NCI-H774 (cell line): ENCODE measurements at regions not wholly inside any gene's neighbourhood (a gene's known extent, or its start where the extent isn't known, plus 50 kb on each side); places are given as distances from the start of the nearest gene placed in this dataset.

Experiments
- DNase-seq: peaks from one replicate; lab custom pipeline; 2025; lab: John Stamatoyannopoulos, UW

- no peak for DNase-seq
These were observed 154.5 kb upstream of the NSMCE3 start for GRCh38 chr15:29424118-29424517.

- DNase-seq: no peak
These were observed 153.0 kb upstream of the NSMCE3 start for GRCh38 chr15:29422606-29423005.

DNA sequence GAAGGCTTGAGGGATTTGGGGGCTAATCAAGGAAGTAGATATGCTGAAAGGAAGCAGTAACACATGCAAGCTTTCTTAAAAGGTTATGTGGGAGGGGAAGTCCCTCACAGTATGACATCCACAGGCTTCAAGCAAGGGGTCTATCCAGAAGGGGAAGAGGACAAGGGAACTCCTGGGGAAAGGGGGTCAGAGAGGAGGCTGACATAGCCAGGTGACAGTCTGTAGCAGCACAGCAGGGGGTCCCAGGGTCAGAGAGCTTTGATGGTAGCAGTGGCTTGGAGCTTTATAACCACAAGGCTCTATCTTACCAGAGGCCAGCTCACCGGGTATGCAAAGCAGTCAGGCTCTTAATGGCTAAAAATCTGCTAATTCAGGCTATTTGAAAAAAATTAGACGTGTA is 150.6 kb upstream of the NSMCE3 start:
- DNase-seq: no peak

- no peak for DNase-seq
These were observed 149.3 kb upstream of the NSMCE3 start for GRCh38 chr15:29418931-29419330.

DNA sequence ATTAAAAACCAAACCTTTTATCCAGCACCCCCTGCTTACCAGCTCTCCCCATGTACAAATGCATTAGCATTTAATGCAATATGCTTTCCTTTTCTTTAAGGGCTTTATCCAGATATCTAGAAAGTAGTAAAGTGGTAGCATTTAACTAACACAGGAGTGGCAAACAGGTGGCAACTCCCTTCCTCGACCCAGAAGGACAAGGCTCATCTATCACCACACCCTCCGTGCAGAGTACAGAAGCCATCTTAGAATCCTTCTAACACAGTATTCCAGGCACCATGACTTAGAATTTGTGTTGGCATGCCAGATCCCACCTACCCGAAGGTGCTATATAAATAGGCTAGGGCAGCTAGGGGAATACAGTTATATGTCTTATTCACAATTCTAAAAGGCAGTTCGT is 148.6 kb upstream of the NSMCE3 start:
- DNase-seq: no peak

DNA sequence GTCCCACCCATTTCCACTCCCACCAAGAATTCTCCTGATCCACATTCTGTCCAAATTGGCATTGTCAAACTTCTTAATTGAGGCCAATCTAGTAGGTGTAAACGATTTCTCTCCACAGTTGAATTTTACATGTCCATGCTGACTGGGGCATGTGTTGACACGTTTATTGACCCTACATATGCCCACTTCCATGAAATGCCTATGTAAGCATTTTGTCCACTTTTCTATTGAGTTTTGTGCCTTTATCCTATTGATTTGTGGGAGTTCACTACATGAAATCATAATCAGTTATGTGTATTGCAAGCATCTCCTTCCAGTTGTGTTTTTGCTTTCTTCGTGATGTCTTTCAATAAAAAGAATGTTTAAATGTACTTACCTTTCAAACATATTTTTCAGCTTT is 141.7 kb upstream of the NSMCE3 start:
- no peak for DNase-seq

DNA sequence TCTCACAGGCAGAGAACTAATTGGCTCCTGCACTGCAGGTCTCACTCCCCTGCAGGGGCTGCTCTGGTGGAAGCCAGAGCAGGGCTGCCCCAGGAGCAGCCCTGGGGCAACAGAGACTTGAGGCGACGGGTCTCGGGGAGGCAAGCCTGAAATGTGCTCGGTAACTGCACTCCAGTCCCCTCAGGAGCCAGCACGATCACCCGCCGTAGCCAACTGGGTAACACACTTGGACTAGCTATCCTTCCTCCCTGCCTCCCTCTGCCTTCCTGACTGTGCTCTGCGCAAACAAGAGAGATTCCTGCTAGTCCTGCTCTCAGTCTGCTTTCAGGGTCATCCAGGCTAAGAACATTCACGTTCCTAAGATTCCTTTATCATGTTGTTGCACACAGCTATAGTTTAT is 140.7 kb upstream of the NSMCE3 start:
- DNase-seq: no peak

- DNase-seq: no peak
These were observed 140.3 kb upstream of the NSMCE3 start for GRCh38 chr15:29409890-29410289.

GRCh38 chr15:29405564-29405963 is 135.9 kb upstream of the NSMCE3 start:
- DNase-seq: no peak

- no peak for DNase-seq
These were observed 134.2 kb upstream of the NSMCE3 start for GRCh38 chr15:29403772-29404171.

DNA sequence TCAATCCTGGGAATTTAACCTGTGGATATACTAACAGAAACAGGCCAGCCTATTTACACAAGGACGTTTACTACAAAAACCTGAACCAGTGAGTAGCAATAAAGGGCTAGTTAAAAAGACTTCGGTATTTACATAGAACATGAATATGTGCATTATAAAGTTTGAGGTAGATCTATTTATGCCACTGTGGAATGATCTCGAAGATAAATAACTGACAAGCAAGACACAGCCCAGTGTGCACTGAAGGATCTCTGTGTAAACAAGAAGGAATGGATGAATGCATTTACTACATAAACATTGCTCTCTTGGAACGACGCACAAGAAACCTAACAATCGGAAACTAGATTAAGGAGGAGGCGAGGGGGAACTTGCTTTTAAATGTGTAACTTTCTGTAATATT is 132.0 kb upstream of the NSMCE3 start:
- no peak for DNase-seq

- no peak for DNase-seq
These were observed 131.1 kb upstream of the NSMCE3 start for GRCh38 chr15:29400701-29401100.

GRCh38 chr15:29398907-29399306 is 129.3 kb upstream of the NSMCE3 start:
- no peak for DNase-seq

- no peak for DNase-seq
These were observed 126.7 kb upstream of the NSMCE3 start for GRCh38 chr15:29396176-29396811.

DNA sequence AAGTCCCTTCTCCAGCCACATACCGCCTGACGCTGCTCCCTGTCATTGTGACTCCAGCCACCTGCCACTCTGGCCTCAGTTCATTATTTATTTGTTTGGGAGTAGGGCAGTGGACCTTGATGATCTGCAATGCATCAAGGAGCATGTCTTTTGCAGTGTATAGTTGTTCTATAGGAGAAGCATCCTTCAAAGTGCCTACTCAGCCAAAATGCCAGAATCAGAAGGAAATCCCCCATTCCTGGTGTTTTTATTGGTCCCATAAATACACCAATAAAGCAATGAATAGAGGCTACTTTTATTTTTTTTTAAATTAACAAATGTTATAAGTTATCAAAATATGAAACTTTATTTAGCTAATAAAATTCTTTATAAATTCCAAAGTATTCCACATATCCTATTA is 123.8 kb upstream of the NSMCE3 start:
- DNase-seq: no peak

DNA sequence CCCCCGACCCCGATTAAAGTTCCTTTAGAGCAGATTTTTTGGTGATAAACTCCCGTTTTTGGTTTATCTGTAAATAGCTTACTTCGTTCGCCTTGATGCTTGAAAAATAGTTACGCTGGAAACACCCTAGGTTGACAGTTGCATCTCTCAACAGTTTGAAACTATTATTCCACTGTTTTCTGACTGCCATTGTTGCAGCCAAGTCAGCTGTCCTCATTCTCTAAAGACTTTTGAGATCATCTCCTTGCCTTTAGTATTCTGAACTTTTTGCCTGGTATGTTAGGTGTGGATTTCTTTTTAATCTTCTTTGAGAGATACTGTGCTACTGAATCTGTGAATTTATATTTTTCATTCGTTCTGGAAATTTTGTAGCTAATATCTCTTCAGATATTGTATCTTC is 122.7 kb upstream of the NSMCE3 start:
- no peak for DNase-seq

- DNase-seq: no peak
These were observed 120.4 kb upstream of the NSMCE3 start for GRCh38 chr15:29390051-29390450.

DNA sequence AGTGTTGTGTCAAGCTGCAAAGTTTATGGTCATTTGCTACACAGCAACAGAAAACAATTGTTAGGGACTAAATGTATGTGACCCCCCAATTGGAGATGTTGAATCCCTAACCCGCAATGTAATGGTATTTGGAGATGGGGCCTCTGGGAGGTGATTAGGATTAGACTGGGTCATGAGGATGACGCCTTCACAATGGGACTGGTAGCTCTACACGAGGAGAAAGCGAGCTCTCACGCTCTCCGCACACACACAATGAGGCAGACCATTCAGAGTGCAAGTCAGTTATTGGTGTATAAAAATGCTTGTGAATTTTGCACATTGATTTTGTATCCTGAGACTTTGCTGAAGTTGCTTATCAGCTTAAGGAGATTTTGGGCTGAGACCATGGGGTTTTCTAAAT is 116.9 kb upstream of the NSMCE3 start:
- no peak for DNase-seq

- DNase-seq: no peak
These were observed 113.7 kb upstream of the NSMCE3 start for GRCh38 chr15:29383367-29383766.

- no peak for DNase-seq
These were observed 113.2 kb upstream of the NSMCE3 start for GRCh38 chr15:29382862-29383261.

GRCh38 chr15:29380466-29380865 is 110.8 kb upstream of the NSMCE3 start:
- no peak for DNase-seq

GRCh38 chr15:29379647-29380046 is 110.0 kb upstream of the NSMCE3 start:
- no peak for DNase-seq

GRCh38 chr15:29377161-29377560 is 107.5 kb upstream of the NSMCE3 start:
- no peak for DNase-seq

DNA sequence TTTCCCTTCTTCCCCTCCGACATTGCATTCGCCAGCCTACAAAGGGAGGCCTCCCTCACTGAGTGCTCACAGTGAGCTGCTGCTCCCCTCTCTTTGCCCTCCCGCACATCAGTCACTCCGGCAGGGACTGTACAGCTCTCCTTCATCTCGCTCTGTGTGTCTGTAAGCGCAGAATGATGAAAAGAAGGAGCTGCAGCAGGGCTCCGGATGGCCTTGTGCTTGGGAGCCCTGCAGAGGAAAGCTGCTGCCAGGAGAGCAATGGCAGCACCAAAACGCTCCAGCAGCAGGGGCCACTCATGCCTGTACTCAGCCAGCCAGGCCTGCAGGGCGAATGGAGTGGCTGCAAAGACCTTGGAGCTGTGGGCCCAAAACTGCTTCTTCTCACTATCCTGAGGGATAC is 107.0 kb upstream of the NSMCE3 start:
- DNase-seq: no peak

DNA sequence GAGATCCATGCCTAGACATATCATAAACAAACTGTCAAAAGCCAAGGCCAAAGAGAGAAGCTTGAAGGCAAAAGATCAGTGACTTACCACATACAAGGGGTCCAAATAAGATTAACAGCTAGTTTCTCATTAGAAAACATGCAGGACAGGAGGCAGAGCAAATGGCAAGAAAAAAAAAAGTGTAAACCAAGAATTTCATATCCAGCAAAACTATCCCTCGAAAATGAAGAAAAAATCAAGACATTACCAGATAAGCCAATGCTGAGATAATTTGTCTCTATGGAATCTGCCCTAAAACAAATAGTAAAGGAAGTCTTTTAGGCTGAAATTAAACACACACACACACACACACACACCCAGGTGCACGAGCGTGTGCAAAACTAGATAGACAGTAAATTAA is 99.6 kb upstream of the NSMCE3 start:
- DNase-seq: no peak
